ENCODE measurements at regions not wholly inside any gene's neighbourhood (a gene's known extent, or its start where the extent isn't known, plus 50 kb on each side); places are given as distances from the start of the nearest gene placed in this dataset.

- no peak for DNase-seq
Measured at GRCh38 chr1:62989497-62989896, 205.6 kb downstream of the ATG4C start.

DNA sequence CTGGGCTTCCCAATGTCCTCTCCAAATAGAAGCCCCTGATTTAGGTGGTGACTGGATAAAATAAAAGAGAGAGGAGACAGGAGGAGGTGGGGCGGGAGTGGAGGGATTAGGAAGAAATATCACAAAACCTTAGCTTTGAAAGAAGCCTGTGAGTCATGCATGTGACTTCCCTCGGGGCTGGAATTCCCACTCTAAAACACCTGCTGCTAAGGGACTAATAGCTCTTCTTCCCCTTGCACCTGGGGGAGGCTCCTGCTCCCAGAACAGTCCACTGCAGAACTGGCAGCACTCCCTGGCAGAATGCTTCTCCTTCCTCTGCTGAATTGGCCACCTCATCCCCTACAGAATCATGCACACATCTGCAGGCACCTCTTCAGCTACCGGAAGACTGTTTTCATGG lies 207.2 kb downstream of the ATG4C start:
- no peak for DNase-seq

- DNase-seq = no peak
Measured at GRCh38 chr1:62993844-62994243, 209.9 kb downstream of the ATG4C start.

GRCh38 chr1:62995173-62995572 lies 211.2 kb downstream of the ATG4C start:
- no peak for DNase-seq

DNA sequence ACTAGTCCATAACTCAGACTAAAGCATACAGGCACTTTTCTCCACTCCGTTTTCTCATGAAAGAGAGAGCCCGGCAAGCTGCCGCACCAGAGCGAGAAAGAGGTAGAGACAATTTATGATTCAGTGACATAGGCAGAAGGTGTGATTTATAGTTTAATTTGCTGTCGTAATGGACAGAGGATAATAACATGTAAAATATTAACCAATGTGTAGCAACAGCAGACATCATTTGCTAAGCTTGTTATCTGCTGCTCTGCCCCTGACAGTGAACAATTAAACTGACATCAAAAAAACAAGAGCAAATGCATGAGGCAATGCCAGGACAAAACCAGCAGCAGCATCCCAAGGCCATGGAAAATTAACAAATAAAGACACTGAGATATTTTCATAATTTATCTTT lies 214.0 kb downstream of the ATG4C start:
- DNase-seq = no peak

GRCh38 chr1:62998845-62999649 lies 215.1 kb downstream of the ATG4C start:
- no peak for DNase-seq

DNA sequence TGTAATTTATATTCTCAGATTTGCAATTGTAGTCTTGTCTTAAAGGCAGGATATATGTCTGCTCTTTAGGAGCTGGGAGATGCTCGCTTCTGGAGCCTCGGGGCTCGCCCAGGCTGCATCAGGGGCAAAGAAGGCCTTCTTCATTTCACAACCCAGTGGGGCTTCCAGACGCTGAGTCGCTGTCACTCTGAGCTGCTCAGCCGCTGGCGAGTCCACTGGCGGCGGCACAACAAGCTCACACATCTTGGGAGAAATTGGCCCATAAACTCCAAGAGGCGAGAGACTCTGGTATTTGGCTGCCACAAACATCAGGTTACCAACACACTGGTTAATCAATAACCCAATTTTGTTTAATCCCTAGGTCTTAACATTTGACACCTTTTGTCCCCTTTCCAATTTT lies 216.6 kb downstream of the ATG4C start:
- DNase-seq = no peak

- no peak for DNase-seq
Measured at GRCh38 chr1:63004868-63005267, 220.9 kb downstream of the ATG4C start.

DNA sequence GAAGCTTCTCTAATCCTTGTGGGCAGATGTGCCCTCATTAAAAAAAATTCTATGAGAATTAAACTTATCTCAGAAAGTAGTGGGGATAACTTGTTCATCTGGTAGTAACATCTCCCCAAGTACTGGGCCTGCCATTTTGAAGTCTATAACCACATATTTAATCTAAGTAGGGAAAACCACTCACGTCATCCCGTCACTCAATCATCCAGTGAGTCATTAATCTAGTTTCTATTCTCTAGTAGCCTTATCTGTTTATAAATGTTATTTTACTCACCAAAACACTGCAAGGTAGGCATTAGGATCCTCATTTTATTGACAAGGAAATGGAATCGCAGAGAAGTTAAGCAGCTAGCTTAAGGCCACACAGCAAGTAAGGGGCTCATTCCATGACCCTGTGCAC lies 221.9 kb downstream of the ATG4C start:
- no peak for DNase-seq

GRCh38 chr1:63009421-63009820 lies 225.5 kb downstream of the ATG4C start:
- no peak for DNase-seq

DNA sequence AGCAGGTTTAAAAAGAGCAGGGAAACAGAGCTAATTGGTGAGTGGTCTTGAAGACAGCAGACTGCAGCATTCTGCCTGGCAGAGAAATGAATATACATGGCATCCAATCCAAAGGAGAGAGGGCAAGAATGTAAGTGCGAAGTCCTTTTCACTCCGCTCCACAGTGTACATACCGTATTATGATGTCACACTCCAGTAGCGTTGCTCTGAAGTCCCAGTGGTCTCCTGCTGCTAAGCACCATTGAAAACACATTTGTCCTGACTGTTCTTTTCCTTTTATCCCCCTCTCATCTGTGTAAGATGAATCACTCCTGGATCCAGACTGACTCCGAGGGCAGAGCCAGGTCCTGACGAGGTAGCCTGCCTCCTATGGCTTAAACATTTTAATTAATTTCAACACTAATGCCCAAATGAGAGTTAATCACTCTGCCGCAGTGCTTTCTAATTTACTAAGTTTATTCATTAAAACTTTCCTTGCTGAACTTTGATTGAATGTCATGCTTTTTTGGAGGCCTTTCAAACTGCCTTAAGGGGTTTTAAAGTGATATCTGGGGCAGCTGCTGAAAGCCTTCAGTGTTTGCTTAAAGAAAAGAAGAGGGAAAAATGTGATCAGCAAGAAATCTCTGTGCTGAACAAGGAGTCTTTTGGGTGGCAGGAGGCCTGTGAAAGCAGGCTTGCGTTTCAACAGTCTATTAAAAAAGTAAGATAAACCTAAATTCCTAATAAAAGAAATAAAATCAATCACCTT lies 227.2 kb downstream of the ATG4C start:
- no peak for DNase-seq

DNA sequence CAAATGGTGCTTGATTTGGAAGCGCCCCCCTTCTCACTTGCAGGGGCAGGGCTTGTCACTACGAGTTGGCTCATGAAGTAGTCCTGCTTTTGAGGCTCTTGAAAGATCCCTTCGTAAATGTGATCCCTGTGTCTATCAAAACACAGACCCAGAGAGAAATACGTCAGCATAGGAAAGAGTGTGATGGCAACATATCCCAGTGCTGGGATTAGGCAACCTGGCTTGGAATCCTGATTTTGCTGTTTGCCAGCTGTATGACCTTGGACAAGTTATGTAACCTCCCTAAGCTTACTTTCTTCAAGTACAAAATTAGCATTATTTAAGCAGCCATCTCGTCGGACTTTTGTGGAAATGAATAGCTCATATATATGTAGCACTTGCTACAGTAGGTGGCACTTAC lies 228.4 kb downstream of the ATG4C start:
- no peak for DNase-seq

DNA sequence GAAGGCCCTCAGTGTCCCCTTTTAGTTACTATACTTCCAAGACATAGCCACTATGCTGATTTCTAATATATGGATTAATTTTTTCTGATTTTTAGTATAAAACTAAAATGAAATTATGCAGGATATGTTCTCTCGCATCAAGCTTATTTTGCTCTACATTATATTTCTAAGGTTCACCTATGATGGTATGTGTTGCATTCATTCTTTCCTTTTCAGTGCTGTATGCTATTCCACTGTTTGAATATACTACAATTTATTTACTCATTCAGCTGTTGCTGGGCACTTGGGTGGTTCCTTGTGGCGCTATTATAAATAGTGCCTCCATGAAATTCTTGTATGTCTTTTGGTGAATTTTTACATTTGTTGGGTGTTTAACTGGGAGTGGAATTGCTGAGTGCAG lies 230.3 kb downstream of the ATG4C start:
- DNase-seq = no peak

DNA sequence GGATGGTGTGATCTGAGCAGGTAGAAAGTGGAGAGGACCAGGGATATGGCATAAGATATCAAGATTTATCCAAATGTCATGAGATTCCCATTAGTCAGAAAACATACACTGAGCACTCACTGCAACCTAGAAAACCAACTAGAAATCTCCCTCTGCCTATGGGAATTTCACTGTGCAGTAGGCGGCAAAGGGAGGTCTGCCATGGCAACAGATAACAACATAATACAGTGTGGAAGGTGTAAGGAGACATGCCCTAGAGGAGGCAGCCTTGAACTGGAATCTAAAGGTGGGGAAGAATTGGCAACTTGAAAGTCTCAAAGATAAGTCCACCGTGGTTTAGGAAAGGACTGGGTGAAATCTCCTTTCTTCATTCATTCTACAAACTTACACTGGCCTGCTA lies 238.4 kb downstream of the ATG4C start:
- no peak for DNase-seq

- no peak for DNase-seq
Measured at GRCh38 chr1:63023171-63023570, 239.2 kb downstream of the ATG4C start.

- DNase-seq = no peak
Measured at GRCh38 chr1:63023637-63024036, 239.7 kb downstream of the ATG4C start.

GRCh38 chr1:63024132-63024531 lies 240.2 kb downstream of the ATG4C start:
- no peak for DNase-seq

- no peak for DNase-seq
Measured at GRCh38 chr1:63027176-63027575, 243.2 kb downstream of the ATG4C start.

GRCh38 chr1:63032171-63032570 lies 248.2 kb downstream of the ATG4C start:
- no peak for DNase-seq

DNA sequence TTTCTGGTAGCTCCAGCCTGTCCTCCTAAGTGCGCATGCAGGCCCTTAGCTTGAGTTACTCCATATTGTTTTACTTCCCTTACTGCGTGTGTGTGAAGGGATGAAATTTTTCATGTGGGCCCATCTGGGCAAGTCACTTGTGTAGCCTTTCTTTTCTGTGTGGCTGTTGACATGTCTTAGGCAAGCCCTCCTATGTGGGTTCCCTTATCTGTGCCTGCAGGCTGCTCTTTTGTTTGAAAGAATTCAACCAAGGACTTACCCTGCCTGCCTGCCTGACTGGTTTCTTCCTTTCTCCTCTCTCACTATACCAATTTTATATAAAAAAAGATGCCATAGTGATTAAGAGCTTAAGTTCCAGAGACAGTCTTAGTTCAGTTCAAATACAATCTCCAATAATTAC lies 249.3 kb downstream of the ATG4C start:
- no peak for DNase-seq

GRCh38 chr1:63034256-63034655 lies 250.3 kb downstream of the ATG4C start:
- no peak for DNase-seq

GRCh38 chr1:63038586-63038985 lies 254.7 kb downstream of the ATG4C start:
- no peak for DNase-seq

DNA sequence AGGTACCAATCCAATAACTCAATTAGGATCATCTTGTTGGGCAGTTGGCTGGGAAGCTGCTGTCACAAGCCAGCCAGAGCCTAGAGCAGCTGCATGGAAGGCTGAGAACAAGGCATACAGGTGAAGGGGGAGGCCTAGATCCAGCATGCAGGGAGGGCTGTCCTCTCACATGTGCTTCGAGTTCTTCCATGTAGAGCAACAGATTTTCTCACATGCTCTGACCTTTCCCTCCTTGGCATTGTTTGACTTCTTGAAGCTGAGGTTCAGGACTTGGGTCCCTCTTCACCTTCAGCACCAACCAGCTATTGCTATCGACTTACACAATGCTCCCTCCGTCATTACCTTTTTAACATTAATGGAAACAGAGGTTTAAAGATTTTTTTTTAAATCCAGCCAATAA lies 257.7 kb downstream of the ATG4C start:
- no peak for DNase-seq

DNA sequence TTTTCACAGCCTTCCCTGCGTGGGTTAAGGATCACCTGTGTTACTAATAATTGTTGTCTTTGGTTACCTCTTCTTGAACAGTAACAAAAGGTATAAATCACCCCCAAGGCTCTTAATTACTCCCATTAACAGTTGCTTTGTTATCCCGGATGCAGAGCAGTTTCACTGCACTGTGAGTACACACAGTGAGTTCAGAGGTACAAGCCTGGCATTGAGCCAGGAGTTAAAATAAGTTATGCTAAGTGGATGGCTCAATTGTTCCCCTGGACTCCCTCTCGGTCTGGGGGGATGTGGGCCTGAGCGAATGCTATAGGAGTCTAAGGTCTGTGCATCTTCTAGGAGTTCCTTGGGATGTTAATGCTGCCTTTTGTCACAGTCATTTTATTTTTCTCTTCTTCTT lies 258.3 kb downstream of the ATG4C start:
- peak; percentile 49 for DNase-seq

GRCh38 chr1:63046539-63046938 lies 262.6 kb downstream of the ATG4C start:
- no peak for DNase-seq
